Neural cell (in vitro differentiated cells): ENCODE measurements at regions not wholly inside any gene's neighbourhood (a gene's known extent, or its start where the extent isn't known, plus 50 kb on each side); places are given as distances from the start of the nearest gene placed in this dataset.

Source experiments
- small RNA-seq, 3 experiments: library from RNA; depleted of rRNA; stranded (forward); fragments of <200 nt; gene quantifications; one replicate each; pipeline ENCODE3, GENCODE V24; 2012

Small RNAs in the stretch of these regions (small RNA-seq; reads per million reads assigned to genes)
- 0 reads per million in 3 experiments for gene RNA5SP438
